GM13977 (cell line): ENCODE measurements at regions not wholly inside any gene's neighbourhood (a gene's known extent, or its start where the extent isn't known, plus 50 kb on each side); places are given as distances from the start of the nearest gene placed in this dataset.

ENCODE experiments used
- DNase-seq: peaks from one replicate; pipeline ENCODE4 v3.0.0; 2012; ENCODE audit warnings: low spot score
- in situ Hi-C: fragments of 300-500 bp; cut with MboI; formaldehyde crosslinking; loops from one replicate; pipeline ENCODE4 v1.12.0; 2022; ENCODE audit warnings: low sequenced_read_pairs, low pct_unique_long_range_greater_than_20kb, mixed read lengths, inconsistent platforms; ENCODE audit not compliant: unreplicated experiment
- TF ChIP-seq, protein P1 (sequence below): IDR thresholded peaks from 2 replicates; pipeline ENCODE4 v1.5.1; 2012; ENCODE audit warnings: mild to moderate bottlenecking, control low read depth; ENCODE audit not compliant: insufficient read depth; ENCODE audit errors: extremely low read depth, missing control alignments

DNA sequence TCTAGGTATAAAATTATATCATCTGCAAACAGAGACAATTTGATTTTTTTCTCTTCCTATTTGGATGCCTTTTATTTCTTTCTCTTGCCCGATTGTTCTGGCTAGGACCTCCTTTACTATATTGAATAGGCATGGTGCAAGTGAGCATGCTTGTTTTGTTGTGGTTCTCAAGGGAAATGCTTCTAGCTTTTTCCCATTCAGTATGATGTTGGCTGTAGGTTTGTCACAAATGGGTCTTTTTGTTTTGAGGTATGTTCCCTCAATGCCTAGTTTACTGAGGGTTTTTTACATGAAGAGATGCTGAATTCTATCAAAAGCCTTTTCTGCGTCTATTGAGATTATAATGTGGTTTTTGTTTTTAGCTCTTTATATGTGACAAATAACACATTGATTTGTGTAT is 198.2 kb upstream of the GHR start:
- in situ Hi-C loops, result no loop called here
- no peak for DNase-seq
- TF ChIP-seq, protein P1, sequence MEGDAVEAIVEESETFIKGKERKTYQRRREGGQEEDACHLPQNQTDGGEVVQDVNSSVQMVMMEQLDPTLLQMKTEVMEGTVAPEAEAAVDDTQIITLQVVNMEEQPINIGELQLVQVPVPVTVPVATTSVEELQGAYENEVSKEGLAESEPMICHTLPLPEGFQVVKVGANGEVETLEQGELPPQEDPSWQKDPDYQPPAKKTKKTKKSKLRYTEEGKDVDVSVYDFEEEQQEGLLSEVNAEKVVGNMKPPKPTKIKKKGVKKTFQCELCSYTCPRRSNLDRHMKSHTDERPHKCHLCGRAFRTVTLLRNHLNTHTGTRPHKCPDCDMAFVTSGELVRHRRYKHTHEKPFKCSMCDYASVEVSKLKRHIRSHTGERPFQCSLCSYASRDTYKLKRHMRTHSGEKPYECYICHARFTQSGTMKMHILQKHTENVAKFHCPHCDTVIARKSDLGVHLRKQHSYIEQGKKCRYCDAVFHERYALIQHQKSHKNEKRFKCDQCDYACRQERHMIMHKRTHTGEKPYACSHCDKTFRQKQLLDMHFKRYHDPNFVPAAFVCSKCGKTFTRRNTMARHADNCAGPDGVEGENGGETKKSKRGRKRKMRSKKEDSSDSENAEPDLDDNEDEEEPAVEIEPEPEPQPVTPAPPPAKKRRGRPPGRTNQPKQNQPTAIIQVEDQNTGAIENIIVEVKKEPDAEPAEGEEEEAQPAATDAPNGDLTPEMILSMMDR, result no peak

DNA sequence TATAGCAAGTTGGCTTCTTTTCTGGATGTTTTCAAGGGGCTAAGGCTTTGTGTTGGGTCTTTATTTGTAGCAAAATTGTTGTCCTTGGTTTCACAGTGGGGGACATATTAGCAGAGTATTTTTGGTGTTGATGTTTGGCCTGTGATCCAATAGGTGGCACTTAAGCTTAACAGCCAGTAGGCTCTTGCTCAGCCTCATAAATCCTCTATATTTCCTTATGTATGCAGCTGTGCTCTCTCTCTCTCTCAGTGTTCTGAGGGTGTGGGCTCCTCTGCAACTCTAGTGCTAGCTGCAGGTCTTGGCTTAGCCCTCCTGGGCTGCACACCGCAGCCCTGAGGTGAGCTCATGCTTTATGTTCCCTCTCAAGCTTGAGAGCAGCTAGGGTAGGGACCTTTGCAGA is 195.0 kb upstream of the GHR start:
- DNase-seq, result no peak
- in situ Hi-C loops, result no loop called here
- TF ChIP-seq, protein P1, result no peak

DNA sequence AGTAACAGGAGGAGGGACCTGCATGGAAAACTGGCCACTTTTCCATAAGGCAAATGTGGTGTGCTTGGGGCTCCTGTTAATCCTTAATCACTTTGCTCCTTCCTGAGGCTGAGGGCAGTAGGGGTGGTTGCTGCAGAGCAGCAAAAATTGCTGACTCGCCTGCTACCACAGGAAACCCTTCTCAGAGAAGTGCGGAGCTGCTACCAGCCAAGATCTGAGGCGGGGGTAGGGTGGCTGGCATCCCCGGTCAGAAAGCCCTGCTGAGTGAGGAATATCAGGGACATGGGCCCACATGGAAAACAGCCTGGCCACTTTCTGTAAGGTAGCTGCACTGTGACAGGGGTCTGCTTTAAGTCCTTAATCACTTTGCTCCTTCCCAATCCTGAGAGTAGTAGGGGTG is 192.4 kb upstream of the GHR start:
- DNase-seq, result no peak
- TF ChIP-seq, protein P1, result no peak
- in situ Hi-C loops, result no loop called here

DNA sequence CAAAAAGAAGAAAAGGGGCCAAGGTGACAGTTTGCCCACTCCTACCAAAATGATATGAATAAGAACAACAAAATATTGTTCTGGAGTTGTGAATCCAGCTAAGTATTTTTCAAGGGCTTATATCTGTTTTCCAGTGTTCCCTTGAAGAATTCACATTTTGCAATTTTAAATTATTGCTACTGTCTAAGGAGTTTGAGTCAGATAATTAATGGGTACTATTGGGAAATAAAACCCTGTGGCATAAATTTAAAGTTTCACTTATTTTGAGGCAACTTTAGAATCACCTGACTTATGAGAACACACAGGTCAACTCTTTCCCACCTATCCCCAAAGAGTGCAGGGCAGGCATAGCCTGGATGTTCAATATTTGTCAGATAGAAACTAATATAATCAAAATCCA is 188.0 kb upstream of the GHR start:
- no peak for DNase-seq
- in situ Hi-C loops, result no loop called here
- TF ChIP-seq, protein P1, result no peak

DNA sequence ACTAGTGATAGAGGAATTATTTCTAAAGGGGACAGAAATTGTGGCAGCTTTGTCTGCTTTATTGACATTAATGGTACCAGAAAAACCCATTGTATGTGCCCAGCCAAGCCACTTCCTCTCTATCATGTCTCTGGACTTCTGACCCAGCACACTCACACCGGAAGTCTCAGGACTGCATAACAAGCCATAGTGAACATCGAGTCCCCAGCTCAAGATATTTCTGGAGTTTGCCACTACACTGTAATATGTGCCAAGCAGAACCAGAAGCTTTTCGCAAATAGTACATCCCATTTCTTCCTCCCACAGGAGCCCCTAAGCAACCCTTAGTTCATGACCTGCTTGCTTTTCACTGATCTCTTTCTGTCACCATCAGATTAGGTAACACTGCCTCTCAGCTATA is 187.4 kb upstream of the GHR start:
- in situ Hi-C loops, result no loop called here
- TF ChIP-seq, protein P1, result no peak
- no peak for DNase-seq

DNA sequence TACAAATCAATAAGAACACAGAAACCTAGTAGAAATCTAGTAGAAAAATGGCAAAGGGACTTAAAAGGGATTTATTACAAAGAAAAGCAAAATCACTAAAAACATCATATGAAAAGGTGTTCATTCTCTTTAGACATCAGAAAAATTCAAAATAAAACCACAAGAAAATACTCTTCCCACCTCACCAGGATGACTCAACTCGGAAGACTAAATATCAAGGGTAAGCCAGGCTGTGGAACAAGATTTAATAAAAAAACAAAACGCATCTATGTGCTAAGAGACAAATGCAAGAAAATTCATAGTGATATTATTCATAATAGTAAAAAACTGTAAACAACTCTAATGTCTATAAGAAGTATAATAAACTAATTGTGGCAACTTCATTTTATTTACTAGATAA is 181.6 kb upstream of the GHR start:
- DNase-seq, result no peak
- in situ Hi-C loops, result no loop called here
- TF ChIP-seq, protein P1, result no peak

DNA sequence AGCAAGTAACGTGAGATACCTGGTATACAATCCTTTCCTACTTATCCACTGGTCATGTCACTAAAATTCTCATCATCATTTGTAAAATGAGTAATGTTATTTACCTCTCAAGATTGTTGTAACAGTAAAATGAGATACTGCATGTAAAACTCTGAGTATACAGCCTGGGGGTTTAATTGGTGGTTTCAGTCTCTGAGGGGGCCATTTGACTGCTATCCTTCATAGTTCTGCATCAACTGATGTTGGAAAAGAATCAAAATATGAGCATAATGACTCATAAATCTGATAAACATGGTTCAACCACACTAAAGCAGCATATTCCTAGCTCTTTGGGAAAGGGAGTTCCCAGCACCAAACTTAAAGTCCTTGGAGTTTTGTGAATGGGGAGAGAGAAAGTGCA is 181.0 kb upstream of the GHR start:
- TF ChIP-seq, protein P1, result no peak
- DNase-seq, result no peak
- in situ Hi-C loops, result no loop called here
